Lung (tissue), 9 donors: ENCODE measurements at regions not wholly inside any gene's neighbourhood (a gene's known extent, or its start where the extent isn't known, plus 50 kb on each side); places are given as distances from the start of the nearest gene placed in this dataset.
A peak's percentile ranks its signal among the peaks of the same experiment; 100 is the strongest.
"Not testable (repeated sequence)": the region's sequence is repeated elsewhere in the genome, so short reads cannot be mapped to it uniquely, and the experiment has no call there.

Experiments used
- ATAC-seq: fragments of 200-7000 bp; cut with Tn5 transposase; one replicate; pipeline ENCODE4 v1.9.1; 2020; ENCODE audit warnings: moderate number of reproducible peaks; ENCODE audit not compliant: insufficient read depth, low FRiP score
- DNase-seq, 3 donors: peaks; one replicate each; pipeline ENCODE4 v3.0.0-alpha.2; 2013 to 2017
- H3K27ac ChIP-seq, 2 donors: one replicate each; pipeline ENCODE4 v1.5.1; 2013; ENCODE audit warnings: mild to moderate bottlenecking in 2 of 2, moderate library complexity in 2 of 2, control low read depth in 1 of 2, inconsistent platforms in 1 of 2, low read depth in 1 of 2, low read length in 1 of 2
- H3K27me3 ChIP-seq, 3 donors: one replicate each; pipeline ENCODE4 v1.5.1; 2013; ENCODE audit warnings: low read length in 2 of 3; ENCODE audit not compliant: control insufficient read depth in 3 of 3, insufficient read depth in 3 of 3
- H3K36me3 ChIP-seq, 4 donors: one replicate each; pipeline ENCODE4 v1.5.1; 2013; ENCODE audit warnings: low read length in 4 of 4, mild to moderate bottlenecking in 1 of 4, moderate library complexity in 1 of 4; ENCODE audit not compliant: control insufficient read depth in 4 of 4, insufficient read depth in 4 of 4
- H3K4me1 ChIP-seq, 5 donors: one replicate each; pipeline ENCODE4 v1.5.1; 2013; ENCODE audit warnings: low read length in 5 of 5, mild to moderate bottlenecking in 2 of 5, moderate library complexity in 1 of 5; ENCODE audit not compliant: control insufficient read depth in 5 of 5, insufficient read depth in 5 of 5
- H3K4me3 ChIP-seq: one replicate; pipeline ENCODE4 v1.5.1; 2013; ENCODE audit warnings: mild to moderate bottlenecking, control low read depth, moderate library complexity
- H3K9ac ChIP-seq, 2 donors: one replicate each; pipeline ENCODE4 v1.5.1; 2013; ENCODE audit warnings: low read length in 2 of 2, control low read depth in 1 of 2; ENCODE audit not compliant: insufficient read depth in 1 of 2
- H3K9me3 ChIP-seq, 4 donors: one replicate each; pipeline ENCODE4 v1.5.1; 2013; ENCODE audit warnings: low read length in 3 of 4, mild to moderate bottlenecking in 1 of 4, moderate library complexity in 1 of 4; ENCODE audit not compliant: control insufficient read depth in 4 of 4, insufficient read depth in 3 of 4
- WGBS, 2 donors: extraction: QIAGEN DNeasy Blood & Tissue Kit; methylation state at CpG; one replicate each; pipeline ENCODE4 v1.1.7; 2013; 5-methylcytosine and 5-hydroxymethylcytosine counted together
- donor health status: Bipolar disorder and iron deficiency.
- donor health status: healthy.
- donor health status: DM: yes; HTN: yes; CAD: no.

- H3K27ac ChIP-seq, H3K4me1 ChIP-seq, H3K9ac ChIP-seq, H3K9me3 ChIP-seq, ATAC-seq, DNase-seq, H3K36me3 ChIP-seq, H3K27me3 ChIP-seq, H3K4me3 ChIP-seq: not testable (repeated sequence)
- no CpG with 5 or more reads among the region's 4 CpGs for whole genome bisulfite sequencing, 2 donors
These were observed 1203.5 kb downstream of the RPIA start for GRCh38 chr2:89894988-89895387.

- H3K27me3 ChIP-seq, H3K4me1 ChIP-seq, H3K4me3 ChIP-seq, ATAC-seq, H3K36me3 ChIP-seq, H3K9me3 ChIP-seq, DNase-seq, H3K9ac ChIP-seq, H3K27ac ChIP-seq: not testable (repeated sequence)
- WGBS, 2 donors = no CpG with 5 or more reads among the region's 6 CpGs
These were observed 1204.2 kb downstream of the RPIA start for GRCh38 chr2:89895629-89896028.

GRCh38 chr2:89927018-89927417 lies 1235.5 kb downstream of the RPIA start:
- not testable (repeated sequence) for H3K4me3 ChIP-seq, H3K4me1 ChIP-seq, H3K27me3 ChIP-seq, ATAC-seq, H3K36me3 ChIP-seq, H3K9ac ChIP-seq, DNase-seq, H3K27ac ChIP-seq, H3K9me3 ChIP-seq
- WGBS, 2 donors = 18 to 36% methylated on average over 2 of the region's 2 CpGs

- H3K4me1 ChIP-seq, H3K27me3 ChIP-seq, H3K9ac ChIP-seq, ATAC-seq, DNase-seq, H3K27ac ChIP-seq, H3K36me3 ChIP-seq, H3K4me3 ChIP-seq, H3K9me3 ChIP-seq: not testable (repeated sequence)
- 54 to 82% methylated on average over 2 of the region's 2 CpGs for WGBS, 2 donors
These were observed 1244.0 kb downstream of the RPIA start for GRCh38 chr2:89935436-89935835.

GRCh38 chr2:89936011-89936410 lies 1244.5 kb downstream of the RPIA start:
- H3K9ac ChIP-seq, H3K4me1 ChIP-seq, H3K36me3 ChIP-seq, DNase-seq, ATAC-seq, H3K27me3 ChIP-seq, H3K9me3 ChIP-seq, H3K4me3 ChIP-seq, H3K27ac ChIP-seq: not testable (repeated sequence)
- WGBS, 2 donors = 14 to 47% methylated on average over 2 of the region's 2 CpGs

- not testable (repeated sequence) for H3K9ac ChIP-seq, H3K27ac ChIP-seq, DNase-seq, H3K4me3 ChIP-seq, H3K36me3 ChIP-seq, H3K27me3 ChIP-seq, H3K4me1 ChIP-seq, ATAC-seq, H3K9me3 ChIP-seq
These were observed 1245.1 kb downstream of the RPIA start for GRCh38 chr2:89936559-89936958.

GRCh38 chr2:89938756-89939155 lies 1247.3 kb downstream of the RPIA start:
- WGBS, 2 donors = 41 to 49% methylated on average over 5 of the region's 5 CpGs
- not testable (repeated sequence) for ATAC-seq

GRCh38 chr2:89944267-89944666 lies 1252.8 kb downstream of the RPIA start:
- DNase-seq, H3K4me3 ChIP-seq, H3K9me3 ChIP-seq, H3K4me1 ChIP-seq, H3K36me3 ChIP-seq, H3K9ac ChIP-seq, H3K27me3 ChIP-seq, H3K27ac ChIP-seq: not testable (repeated sequence)
- peak; percentile 53 for ATAC-seq
- 92 to 93% methylated on average over 2 to 3 of the region's 6 CpGs for WGBS, 2 donors

More at GRCh38 chr2:89938756-89939155, 1247.3 kb downstream of the RPIA start:
- H3K27me3 ChIP-seq, H3K4me3 ChIP-seq, H3K9ac ChIP-seq, H3K4me1 ChIP-seq, DNase-seq, H3K36me3 ChIP-seq, H3K9me3 ChIP-seq, H3K27ac ChIP-seq: not testable (repeated sequence)
